Breast epithelium (tissue), 4 donors: ENCODE measurements at regions not wholly inside any gene's neighbourhood (a gene's known extent, or its start where the extent isn't known, plus 50 kb on each side); places are given as distances from the start of the nearest gene placed in this dataset.
"Not testable (repeated sequence)": the region's sequence is repeated elsewhere in the genome, so short reads cannot be mapped to it uniquely, and the experiment has no call there.

Source experiments
- DNase-seq, 2 donors: peaks; one replicate each; pipeline ENCODE4 v3.0.0-alpha.2; 2019; ENCODE audit warnings: low spot score in 2 of 2
- H3K27ac ChIP-seq, 2 donors: fragments of 200-600 bp; sonication (generic) in 1 of 2; one replicate each; pipeline ENCODE4 v1.5.1; 2016 to 2019; ENCODE audit warnings: mild to moderate bottlenecking in 1 of 2
- H3K27me3 ChIP-seq, 2 donors: fragments of 200-600 bp; sonication (generic) in 1 of 2; one replicate each; pipeline versions ENCODE4 v1.5.1 to v1.6.0; 2017 to 2019; ENCODE audit warnings: control low read depth in 1 of 2, mild to moderate bottlenecking in 1 of 2
- H3K36me3 ChIP-seq: fragments of 200-600 bp; one replicate; pipeline ENCODE4 v1.5.1; 2019
- H3K4me1 ChIP-seq, 2 donors: fragments of 200-600 bp; sonication (generic); one replicate each; pipeline ENCODE4 v1.5.1; 2016 to 2019; ENCODE audit warnings: control low read depth in 1 of 2
- H3K4me3 ChIP-seq, 3 donors: fragments of 200-600 bp; sonication (generic); 1 replicate in 2 of 3; 2 replicates in 1 of 3; pipeline ENCODE4 v1.5.1; 2016 to 2019; ENCODE audit warnings: mild to moderate bottlenecking in 3 of 3, moderate library complexity in 2 of 3
- H3K9me3 ChIP-seq, 2 donors: fragments of 200-600 bp; sonication (generic) in 1 of 2; one replicate each; pipeline ENCODE4 v1.5.1; 2016 to 2019; ENCODE audit warnings: control low read depth in 1 of 2
- POLR2A ChIP-seq: fragments of 450-650 bp; IDR thresholded peaks from one replicate; pipeline ENCODE4 v1.6.1; 2016; ENCODE audit warnings: antibody characterized with exemption, mild to moderate bottlenecking, moderate library complexity
- POLR2AphosphoS5 ChIP-seq, 3 donors: sonication (generic); formaldehyde crosslinking; IDR thresholded peaks; one replicate each; pipeline ENCODE4 v1.6.1; 2017; ENCODE audit warnings: antibody characterized with exemption in 3 of 3
- intact Hi-C: fragments of 100-400 bp; cut with DNase I; formaldehyde crosslinking; loops from one replicate; pipeline ENCODE4 v1.15.1; 2023; ENCODE audit warnings: low total_unique reads
- TF ChIP-seq, protein P1 (sequence below), 3 donors: fragments of 450-650 bp; IDR thresholded peaks; one replicate each; pipeline ENCODE4 v1.5.1; 2016 to 2017; ENCODE audit warnings: antibody characterized with exemption in 3 of 3, mild to moderate bottlenecking in 3 of 3, moderate library complexity in 3 of 3

DNA sequence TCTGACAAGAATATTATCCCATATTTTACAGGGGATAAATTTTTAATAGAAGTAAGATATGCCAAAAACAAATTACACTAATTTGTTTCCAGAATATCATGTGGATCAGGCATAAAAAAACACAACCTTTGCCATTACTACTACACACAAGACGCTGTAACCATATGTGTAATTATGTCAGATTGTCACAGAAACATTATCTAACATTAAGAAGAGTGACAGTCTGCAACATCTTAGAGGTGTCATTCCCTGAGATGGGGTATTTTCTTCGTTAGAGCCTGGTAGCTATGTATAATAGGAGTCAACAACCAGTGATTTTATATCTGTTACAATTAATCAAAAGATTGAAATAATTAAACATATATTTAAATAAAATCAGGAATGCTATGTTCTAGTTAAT is 518.9 kb downstream of the RERGL start:
- no peak for TF ChIP-seq POLR2A
- TF ChIP-seq, protein P1, sequence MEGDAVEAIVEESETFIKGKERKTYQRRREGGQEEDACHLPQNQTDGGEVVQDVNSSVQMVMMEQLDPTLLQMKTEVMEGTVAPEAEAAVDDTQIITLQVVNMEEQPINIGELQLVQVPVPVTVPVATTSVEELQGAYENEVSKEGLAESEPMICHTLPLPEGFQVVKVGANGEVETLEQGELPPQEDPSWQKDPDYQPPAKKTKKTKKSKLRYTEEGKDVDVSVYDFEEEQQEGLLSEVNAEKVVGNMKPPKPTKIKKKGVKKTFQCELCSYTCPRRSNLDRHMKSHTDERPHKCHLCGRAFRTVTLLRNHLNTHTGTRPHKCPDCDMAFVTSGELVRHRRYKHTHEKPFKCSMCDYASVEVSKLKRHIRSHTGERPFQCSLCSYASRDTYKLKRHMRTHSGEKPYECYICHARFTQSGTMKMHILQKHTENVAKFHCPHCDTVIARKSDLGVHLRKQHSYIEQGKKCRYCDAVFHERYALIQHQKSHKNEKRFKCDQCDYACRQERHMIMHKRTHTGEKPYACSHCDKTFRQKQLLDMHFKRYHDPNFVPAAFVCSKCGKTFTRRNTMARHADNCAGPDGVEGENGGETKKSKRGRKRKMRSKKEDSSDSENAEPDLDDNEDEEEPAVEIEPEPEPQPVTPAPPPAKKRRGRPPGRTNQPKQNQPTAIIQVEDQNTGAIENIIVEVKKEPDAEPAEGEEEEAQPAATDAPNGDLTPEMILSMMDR (IDR thresholded peaks at IDR 0.05), result no peak
- no peak for TF ChIP-seq POLR2AphosphoS5 (IDR thresholded peaks at IDR 0.05)
- H3K4me3 ChIP-seq, result no peak overlapping the region

DNA sequence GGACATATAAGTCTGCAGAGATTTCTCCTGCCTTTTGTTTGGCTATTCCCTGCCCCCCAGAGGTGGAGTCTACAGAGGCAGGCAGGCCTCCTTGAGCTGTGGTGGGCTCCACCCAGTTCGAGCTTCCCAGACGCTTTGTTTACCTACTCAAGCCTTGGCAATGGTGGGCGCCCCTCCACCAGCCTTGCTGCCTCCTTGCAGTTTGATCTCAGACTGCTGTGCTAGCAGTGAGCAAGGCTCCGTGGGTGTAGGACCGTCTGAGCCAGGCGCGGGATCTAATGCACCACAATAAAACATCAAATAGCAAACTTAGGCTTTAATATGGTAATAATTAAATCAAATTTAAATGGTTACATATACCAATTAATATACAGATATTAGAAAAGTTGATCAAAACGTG is 525.4 kb downstream of the RERGL start:
- DNase-seq, H3K4me3 ChIP-seq, intact Hi-C loops: not testable (repeated sequence)

More for the DNA sequence above, 518.9 kb downstream of the RERGL start:
- intact Hi-C loops, result no loop called here
- H3K4me1 ChIP-seq, result no peaks in the 10 kb centered on the region
- H3K27me3 ChIP-seq, result no peaks in the 10 kb centered on the region
- no peak overlapping the region for H3K27ac ChIP-seq
- no peaks in the 10 kb centered on the region for H3K36me3 ChIP-seq
- no peak for DNase-seq
- no peaks in the 10 kb centered on the region for H3K9me3 ChIP-seq

DNA sequence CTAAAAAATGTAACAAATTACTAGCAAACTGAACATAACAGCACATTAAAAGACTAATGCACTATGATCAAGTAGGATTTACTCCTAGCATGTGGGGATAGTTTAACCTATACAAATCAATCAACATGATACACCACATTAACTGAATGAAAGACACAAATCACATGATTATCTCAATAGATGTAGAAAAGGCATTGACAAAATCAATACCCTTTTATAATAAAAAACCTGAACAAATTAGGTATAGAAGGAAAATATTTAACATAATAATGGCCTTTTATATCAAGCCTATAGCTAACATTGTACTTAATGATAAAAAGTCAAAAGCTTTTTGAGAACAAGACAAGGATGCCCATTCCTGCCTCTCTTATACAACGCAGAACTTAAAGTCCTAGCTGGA is 540.0 kb downstream of the RERGL start:
- Histone ChIP-seq H3K27ac (no peak overlapping the region), H3K9me3 (peaks cover 7 to 22% of the 10 kb centered on the region in 2 donors), H3K4me1 (no peaks in the 10 kb centered on the region), H3K36me3 (no peaks in the 10 kb centered on the region), H3K27me3 (no peaks in the 10 kb centered on the region), H3K4me3 (no peak overlapping the region)
- no peak for DNase-seq
- intact Hi-C loops, result no loop called here
- TF ChIP-seq POLR2AphosphoS5 (IDR thresholded peaks at IDR 0.05) (no peak), POLR2A (no peak)
- TF ChIP-seq, protein P1 (IDR thresholded peaks at IDR 0.05), result no peak

More for the DNA sequence above, 525.4 kb downstream of the RERGL start:
- not testable (repeated sequence) for H3K9me3 ChIP-seq, H3K36me3 ChIP-seq, H3K4me1 ChIP-seq, H3K27me3 ChIP-seq, H3K27ac ChIP-seq

DNA sequence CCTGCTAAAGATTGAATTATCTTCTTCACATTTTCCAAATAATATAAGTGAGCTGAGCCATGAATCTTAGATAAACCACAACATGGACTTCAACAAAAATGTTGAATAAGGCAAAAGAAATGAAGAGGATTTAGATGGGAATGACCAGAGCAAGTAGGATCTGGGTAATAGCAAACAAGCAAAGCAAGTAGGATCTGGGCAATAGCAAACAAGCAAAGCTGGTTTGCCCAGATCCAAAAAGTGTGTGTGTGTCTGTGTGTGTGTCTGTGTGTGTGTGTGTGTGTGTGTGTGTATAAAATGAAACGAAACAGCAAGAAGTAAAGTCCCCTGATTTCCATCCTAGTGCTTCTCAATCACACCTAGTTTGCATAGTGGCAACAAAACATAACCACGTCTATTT is 549.1 kb downstream of the RERGL start:
- Histone ChIP-seq H3K4me3 (no peak overlapping the region), H3K36me3 (no peaks in the 10 kb centered on the region), H3K4me1 (no peaks in the 10 kb centered on the region), H3K27ac (no peak overlapping the region), H3K9me3 (peaks cover 6 to 24% of the 10 kb centered on the region in 2 donors), H3K27me3 (no peaks in the 10 kb centered on the region)
- DNase-seq, result no peak
- TF ChIP-seq POLR2AphosphoS5 (IDR thresholded peaks at IDR 0.05), result no peak
- TF ChIP-seq POLR2A, result no peak
- TF ChIP-seq, protein P1 (IDR thresholded peaks at IDR 0.05), result no peak
- intact Hi-C loops, result no loop called here

DNA sequence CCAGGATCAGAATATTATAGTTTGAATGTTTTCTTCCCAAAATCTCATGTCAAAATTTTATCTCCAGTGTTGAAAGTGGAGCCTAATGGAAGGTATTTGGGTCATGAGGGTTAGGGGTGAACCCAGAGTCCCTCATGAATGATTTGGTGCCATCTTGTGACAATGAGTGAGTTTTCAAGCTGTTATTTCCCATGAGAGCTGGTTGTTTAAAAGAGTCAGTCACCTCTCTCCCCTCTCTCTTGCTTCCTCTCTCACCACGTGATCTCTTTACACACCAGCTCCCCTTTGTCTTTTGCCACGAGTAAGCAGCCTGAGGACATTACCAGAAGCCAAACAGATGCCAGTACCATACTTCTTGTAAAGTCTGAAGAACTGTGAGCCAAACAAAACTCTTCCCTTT is 561.6 kb downstream of the RERGL start:
- Histone ChIP-seq H3K4me3 (no peak overlapping the region), H3K36me3 (no peaks in the 10 kb centered on the region), H3K9me3 (no peaks in the 10 kb centered on the region), H3K27ac (no peak overlapping the region), H3K27me3 (no peaks in the 10 kb centered on the region), H3K4me1 (no peaks in the 10 kb centered on the region)
- no peak for DNase-seq
- TF ChIP-seq POLR2A, result no peak
- TF ChIP-seq, protein P1 (IDR thresholded peaks at IDR 0.05), result no peak
- TF ChIP-seq POLR2AphosphoS5 (IDR thresholded peaks at IDR 0.05), result no peak
- intact Hi-C loops, result no loop called here

DNA sequence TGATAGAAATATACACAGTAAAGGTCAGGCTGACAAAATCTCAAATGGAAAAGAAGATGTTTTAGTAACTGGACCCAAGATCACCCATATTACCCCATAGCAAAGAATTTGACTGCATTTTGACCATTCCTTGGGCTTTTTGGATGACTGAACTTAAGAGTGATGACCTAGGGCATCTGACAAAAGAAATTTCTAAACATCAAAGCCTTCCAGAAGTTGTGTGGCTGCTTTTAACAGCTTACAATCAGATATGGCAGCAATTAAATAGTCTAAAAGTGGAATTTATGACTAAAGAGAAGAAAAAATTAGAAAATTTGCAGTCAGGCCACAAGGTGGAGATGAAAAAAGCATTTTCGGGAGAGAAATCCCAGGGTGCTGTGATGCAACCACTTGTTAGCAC is 563.0 kb downstream of the RERGL start:
- Histone ChIP-seq H3K27ac (no peak overlapping the region), H3K36me3 (no peaks in the 10 kb centered on the region), H3K4me1 (no peaks in the 10 kb centered on the region), H3K9me3 (no peaks in the 10 kb centered on the region), H3K27me3 (no peaks in the 10 kb centered on the region), H3K4me3 (no peak overlapping the region)
- intact Hi-C loops, result no loop called here
- TF ChIP-seq POLR2A (no peak), POLR2AphosphoS5 (IDR thresholded peaks at IDR 0.05) (no peak)
- TF ChIP-seq, protein P1 (IDR thresholded peaks at IDR 0.05), result no peak
- DNase-seq, result no peak
